Activated B cell treated with CpG ODN at 0.5 μM for 24 hours (primary cell): ENCODE measurements at regions not wholly inside any gene's neighbourhood (a gene's known extent, or its start where the extent isn't known, plus 50 kb on each side); places are given as distances from the start of the nearest gene placed in this dataset.

Experiments
- ATAC-seq: fragments of 200-7000 bp; cut with Tn5 transposase; one replicate; pipeline ENCODE4 v1.10.0; 2021; ENCODE audit warnings: low read depth, mild to moderate bottlenecking, moderate library complexity
- CTCF ChIA-PET: fragments of 350-600 bp; sonication (Branson Sonifier 250); formaldehyde crosslinking; loops from one replicate; lab custom pipeline; 2021; ENCODE audit warnings: antibody characterized with exemption; lab: Charles Lee
- POLR2A ChIA-PET: fragments of 350-600 bp; sonication (Branson Sonifier 250); formaldehyde crosslinking; loops from one replicate; lab custom pipeline; 2021; ENCODE audit warnings: antibody characterized with exemption; lab: Charles Lee
- DNase-seq: peaks from one replicate; pipeline ENCODE4 v3.0.0; 2022
- H3K27ac Mint-ChIP-seq: one replicate; pipeline ENCODE4 v1.8.0; 2020; ENCODE audit warnings: mixed read lengths
- H3K27me3 Mint-ChIP-seq: one replicate; pipeline ENCODE4 v1.8.0; 2021; ENCODE audit warnings: mixed read lengths
- H3K36me3 Mint-ChIP-seq: one replicate; pipeline ENCODE4 v1.8.0; 2021; ENCODE audit warnings: low read depth, mixed read lengths
- H3K4me1 Mint-ChIP-seq: one replicate; pipeline ENCODE4 v1.8.0; 2021; ENCODE audit warnings: mixed read lengths
- H3K4me3 Mint-ChIP-seq: one replicate; pipeline ENCODE4 v1.8.0; 2020; ENCODE audit warnings: mild to moderate bottlenecking, mixed read lengths
- H3K9me3 Mint-ChIP-seq: one replicate; pipeline ENCODE4 v1.8.0; 2020; ENCODE audit warnings: mixed read lengths
- intact Hi-C: fragments of 100-400 bp; cut with micrococcal nuclease; formaldehyde crosslinking; loops from one replicate; pipeline ENCODE4 v1.15.1; 2024
- TF ChIP-seq, protein P1 (sequence below): fragments of 200-600 bp; IDR thresholded peaks from one replicate; pipeline ENCODE4 v1.8.0; 2022; ENCODE audit warnings: antibody characterized with exemption, mild to moderate bottlenecking

DNA sequence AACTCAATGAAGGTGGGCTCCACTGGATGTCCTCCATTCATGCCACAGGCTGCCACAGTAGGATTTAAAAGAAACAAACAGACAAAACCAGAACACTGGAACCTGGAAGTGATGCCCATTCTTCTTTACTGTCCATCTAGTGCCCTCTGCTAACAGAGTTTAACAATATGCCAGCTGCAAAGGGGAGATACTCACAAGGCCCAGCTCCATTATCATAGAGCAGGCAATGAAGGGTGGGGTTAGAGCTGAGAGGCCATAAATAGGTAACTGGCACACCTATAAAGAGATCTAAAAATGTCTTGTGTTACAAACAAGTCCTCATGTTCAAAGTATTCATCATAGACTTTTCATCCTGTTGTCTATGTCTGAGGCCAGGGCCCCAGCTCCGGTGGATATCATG, 75.6 kb downstream of the SOD2 start:
- Mint-ChIP-seq H3K36me3 (peaks cover 16% of the 10 kb centered on the region), H3K4me1 (no peaks in the 10 kb centered on the region), H3K4me3 (no peak overlapping the region), H3K27ac (no peak overlapping the region), H3K9me3 (peaks cover 37% of the 10 kb centered on the region), H3K27me3 (peaks cover 6% of the 10 kb centered on the region)
- intact Hi-C loops = no loop called here
- no peak for ATAC-seq
- DNase-seq = no peak
- TF ChIP-seq, protein P1, sequence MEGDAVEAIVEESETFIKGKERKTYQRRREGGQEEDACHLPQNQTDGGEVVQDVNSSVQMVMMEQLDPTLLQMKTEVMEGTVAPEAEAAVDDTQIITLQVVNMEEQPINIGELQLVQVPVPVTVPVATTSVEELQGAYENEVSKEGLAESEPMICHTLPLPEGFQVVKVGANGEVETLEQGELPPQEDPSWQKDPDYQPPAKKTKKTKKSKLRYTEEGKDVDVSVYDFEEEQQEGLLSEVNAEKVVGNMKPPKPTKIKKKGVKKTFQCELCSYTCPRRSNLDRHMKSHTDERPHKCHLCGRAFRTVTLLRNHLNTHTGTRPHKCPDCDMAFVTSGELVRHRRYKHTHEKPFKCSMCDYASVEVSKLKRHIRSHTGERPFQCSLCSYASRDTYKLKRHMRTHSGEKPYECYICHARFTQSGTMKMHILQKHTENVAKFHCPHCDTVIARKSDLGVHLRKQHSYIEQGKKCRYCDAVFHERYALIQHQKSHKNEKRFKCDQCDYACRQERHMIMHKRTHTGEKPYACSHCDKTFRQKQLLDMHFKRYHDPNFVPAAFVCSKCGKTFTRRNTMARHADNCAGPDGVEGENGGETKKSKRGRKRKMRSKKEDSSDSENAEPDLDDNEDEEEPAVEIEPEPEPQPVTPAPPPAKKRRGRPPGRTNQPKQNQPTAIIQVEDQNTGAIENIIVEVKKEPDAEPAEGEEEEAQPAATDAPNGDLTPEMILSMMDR = no peak
- CTCF ChIA-PET = no interaction called here
- POLR2A ChIA-PET = no interaction called here

DNA sequence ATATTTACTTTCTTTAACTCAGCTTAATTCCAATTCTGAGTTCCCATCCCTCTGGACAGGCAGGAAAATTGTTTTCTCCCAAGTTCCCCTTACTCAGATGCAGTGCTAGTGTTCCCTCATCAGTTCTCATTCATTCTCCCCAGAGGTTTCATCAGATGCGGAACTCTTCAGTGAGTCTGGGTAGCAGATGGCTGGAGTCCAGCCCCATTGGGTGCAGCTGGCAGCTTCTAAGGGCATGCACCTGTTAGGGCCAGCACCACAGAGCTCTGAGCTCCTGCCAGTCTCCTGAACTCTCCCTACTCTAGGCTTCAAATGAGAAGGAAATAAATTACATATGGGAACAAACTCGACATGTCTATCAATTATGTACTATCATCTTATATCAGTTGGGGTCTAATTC, 76.6 kb downstream of the SOD2 start:
- Mint-ChIP-seq H3K36me3 (peaks cover 16% of the 10 kb centered on the region), H3K27me3 (peaks cover 6% of the 10 kb centered on the region), H3K4me3 (no peak overlapping the region), H3K27ac (no peak overlapping the region), H3K9me3 (peaks cover 37% of the 10 kb centered on the region), H3K4me1 (no peaks in the 10 kb centered on the region)
- ChIA-PET CTCF (no interaction called here), POLR2A (no interaction called here)
- DNase-seq (no peak), ATAC-seq (no peak)
- intact Hi-C loops = no loop called here
- TF ChIP-seq, protein P1 = no peak

DNA sequence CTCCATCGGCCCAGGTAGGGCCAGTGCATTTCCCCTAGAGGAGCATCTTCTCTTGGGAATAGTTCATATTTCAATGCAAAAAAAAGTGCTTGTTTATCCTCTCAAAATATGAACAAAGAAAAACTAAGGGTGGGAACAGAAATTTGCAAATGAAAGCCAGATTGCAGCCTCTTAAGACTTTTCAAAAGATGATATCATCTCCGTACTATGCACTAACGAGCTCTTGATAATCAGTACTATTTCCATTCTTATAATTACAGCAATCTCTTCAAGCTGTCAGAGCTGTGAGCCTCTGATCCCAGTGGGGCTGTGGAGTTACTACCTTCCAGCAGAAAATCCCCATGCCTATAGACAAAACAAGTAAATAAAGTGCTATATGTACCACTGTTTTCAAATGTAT, 77.1 kb downstream of the SOD2 start:
- Mint-ChIP-seq H3K36me3 (peaks cover 16% of the 10 kb centered on the region), H3K27ac (no peak overlapping the region), H3K27me3 (peaks cover 6% of the 10 kb centered on the region), H3K9me3 (peaks cover 37% of the 10 kb centered on the region), H3K4me1 (no peaks in the 10 kb centered on the region), H3K4me3 (no peak overlapping the region)
- ATAC-seq = no peak
- CTCF ChIA-PET = no interaction called here
- POLR2A ChIA-PET = no interaction called here
- intact Hi-C loops = no loop called here
- DNase-seq = no peak
- TF ChIP-seq, protein P1 = no peak

DNA sequence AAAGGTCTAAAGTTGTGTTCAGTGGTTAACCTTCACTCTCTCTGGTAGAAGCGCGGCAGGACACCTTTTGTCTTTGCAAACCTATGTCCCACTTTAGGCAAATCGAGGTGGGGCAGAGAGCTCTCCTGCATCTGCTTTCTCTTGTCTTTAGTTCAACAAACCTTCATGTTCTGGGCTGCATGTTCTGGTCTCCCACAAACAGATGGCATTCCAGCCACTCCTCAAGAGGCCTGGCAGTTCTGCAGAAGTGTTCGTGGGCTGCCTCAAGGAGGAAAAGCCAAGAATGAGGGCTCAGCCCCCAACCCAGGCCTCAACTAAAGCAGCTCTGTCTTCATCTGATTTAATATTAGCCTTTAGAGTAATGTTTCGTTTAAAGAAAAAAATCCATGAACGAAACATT, 82.2 kb downstream of the SOD2 start:
- intact Hi-C loops = no loop called here
- TF ChIP-seq, protein P1 = no peak
- H3K4me1 Mint-ChIP-seq = no peaks in the 10 kb centered on the region
- ChIA-PET CTCF (no interaction called here), POLR2A (no interaction called here)
- no peak for ATAC-seq
- no peak for DNase-seq
- no peak overlapping the region for H3K4me3 Mint-ChIP-seq
- H3K27me3 Mint-ChIP-seq = no peaks in the 10 kb centered on the region
- peaks cover 16% of the 10 kb centered on the region for H3K9me3 Mint-ChIP-seq
- no peak overlapping the region for H3K27ac Mint-ChIP-seq
- H3K36me3 Mint-ChIP-seq = peaks cover 2% of the 10 kb centered on the region

GRCh38 chr6:159609652-159610178, 83.3 kb downstream of the SOD2 start:
- no peaks in the 10 kb centered on the region for H3K27me3 Mint-ChIP-seq
- POLR2A ChIA-PET = no interaction called here
- peaks cover 8% of the 10 kb centered on the region for H3K9me3 Mint-ChIP-seq
- no peak overlapping the region for H3K27ac Mint-ChIP-seq
- H3K4me3 Mint-ChIP-seq = no peak overlapping the region
- DNase-seq (no peak), ATAC-seq (no peak)
- CTCF ChIA-PET = no interaction called here
- H3K36me3 Mint-ChIP-seq = no peaks in the 10 kb centered on the region
- no peaks in the 10 kb centered on the region for H3K4me1 Mint-ChIP-seq
- TF ChIP-seq, protein P1 = no peak
- intact Hi-C loops = no loop called here
